AML-193 (cell line): ENCODE measurements at regions not wholly inside any gene's neighbourhood (a gene's known extent, or its start where the extent isn't known, plus 50 kb on each side); places are given as distances from the start of the nearest gene placed in this dataset.

Experiments used
- DNase-seq, 2 experiments: peaks; one replicate each; lab custom pipeline; 2025; lab: John Stamatoyannopoulos, UW

DNA sequence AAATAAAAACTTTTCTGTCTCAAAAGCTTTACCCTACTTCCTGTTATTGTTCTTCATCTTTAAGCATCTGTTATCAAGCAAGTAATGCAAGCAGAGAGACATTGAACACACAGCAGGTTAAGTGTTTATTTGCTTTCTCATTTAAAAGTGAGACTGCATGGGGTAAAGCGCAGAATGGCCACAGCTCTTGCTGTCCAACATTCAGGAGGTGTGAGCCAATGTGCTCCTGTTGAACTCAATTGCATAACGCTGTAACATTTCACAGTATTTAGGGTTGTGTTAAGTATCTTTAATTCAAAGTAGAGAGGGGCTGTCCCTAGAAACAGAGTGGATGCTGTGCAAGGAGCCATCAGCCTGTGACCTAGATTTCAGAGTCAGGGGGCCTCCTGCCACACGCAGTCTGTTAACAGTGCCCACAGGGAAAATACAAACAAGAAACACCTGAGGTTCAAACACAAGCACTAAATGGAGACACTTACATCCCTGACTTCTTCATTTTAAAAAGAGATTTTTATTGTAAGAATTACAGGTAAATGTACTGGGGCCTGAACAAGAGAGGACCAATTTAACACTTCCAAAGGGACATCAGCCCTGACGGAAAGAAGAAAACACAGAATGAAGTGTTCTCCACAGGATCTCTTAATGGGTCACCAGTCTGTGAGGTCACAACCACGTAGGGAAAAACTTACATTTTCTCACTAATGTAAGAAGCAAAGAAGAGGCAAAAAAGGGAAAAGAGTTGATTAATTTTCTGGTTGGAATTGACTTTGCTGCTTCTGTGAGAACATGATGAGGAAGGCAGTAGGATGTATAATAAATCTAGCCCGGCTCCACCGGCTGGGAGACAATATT is 815.1 kb downstream of the VGLL3 start:
- no peak for DNase-seq

GRCh38 chr3:86175051-86175536 is 815.9 kb downstream of the VGLL3 start:
- DNase-seq = no peak

DNA sequence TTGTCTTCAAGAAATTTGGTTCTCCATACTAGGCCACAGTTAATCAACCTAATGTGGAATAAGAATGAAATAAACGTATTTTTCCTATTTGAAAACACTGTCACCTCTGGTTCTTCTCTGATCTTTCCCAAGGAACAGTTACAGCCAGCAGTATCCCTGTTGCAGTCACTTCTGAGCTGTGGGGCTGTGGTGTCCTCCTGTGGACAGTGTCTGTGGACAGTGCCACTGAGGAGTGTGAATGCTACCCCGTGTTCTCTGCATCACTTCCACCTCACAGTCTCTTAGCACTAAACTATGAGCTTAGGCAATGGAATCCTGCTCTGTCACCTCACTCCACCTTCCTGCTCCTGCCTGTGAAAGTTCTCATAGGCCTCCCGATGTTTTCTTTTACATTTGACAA is 817.5 kb downstream of the VGLL3 start:
- no peak for DNase-seq

DNA sequence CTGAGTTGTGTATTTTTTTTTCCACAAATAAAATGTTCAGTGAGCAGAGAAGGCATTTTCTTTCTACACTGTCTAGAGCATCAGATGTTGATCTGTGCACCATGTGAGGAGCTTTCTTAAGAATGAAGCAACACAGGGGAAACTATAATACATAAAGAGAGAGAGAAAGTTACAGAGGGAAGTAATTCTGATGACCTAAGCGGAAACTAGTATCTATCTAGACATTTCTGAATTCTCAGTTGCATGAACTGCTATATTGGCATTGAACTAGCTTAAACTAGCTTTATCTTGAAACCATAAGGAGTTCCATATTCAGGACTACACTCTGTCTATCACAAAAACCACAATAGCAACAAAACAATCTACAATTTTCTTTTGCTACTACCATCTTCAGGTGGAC is 822.4 kb downstream of the VGLL3 start:
- no peak for DNase-seq

DNA sequence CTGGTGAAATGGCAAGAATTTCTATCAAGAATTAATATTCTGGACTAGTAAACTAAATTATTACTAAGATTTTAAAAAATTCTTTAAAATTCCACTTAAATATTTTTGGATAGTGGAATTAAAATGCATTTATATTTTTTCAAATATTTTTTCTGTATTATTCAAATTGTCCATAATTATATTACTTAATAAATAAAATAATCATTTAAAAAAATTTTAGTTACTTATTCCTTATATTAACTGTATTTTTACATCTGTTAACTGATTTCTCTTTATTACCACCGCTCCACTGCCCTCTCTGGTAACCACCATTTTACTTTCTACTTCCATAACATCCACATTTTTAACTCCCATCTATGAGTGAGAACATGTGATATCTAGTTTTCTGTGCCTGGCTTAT is 828.4 kb downstream of the VGLL3 start:
- DNase-seq = no peak

DNA sequence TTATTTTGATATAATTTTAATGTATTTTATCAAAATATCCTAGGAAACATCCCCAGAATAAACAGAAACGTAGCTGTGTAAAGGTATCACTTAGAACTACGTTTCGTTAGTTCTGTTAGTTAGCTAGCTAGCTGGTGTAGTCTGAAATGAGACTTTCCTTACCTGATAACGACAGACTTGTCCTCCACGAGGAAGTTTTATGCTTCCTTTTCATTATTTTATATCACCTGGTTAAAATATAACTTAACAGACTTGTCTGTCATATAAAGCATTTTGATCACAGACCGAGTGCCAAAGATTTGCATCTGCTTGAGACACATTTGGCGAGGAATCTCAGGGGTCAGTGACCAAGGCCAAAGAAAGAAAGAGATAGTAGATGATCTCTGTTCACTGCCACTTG is 829.5 kb downstream of the VGLL3 start:
- no peak for DNase-seq

DNA sequence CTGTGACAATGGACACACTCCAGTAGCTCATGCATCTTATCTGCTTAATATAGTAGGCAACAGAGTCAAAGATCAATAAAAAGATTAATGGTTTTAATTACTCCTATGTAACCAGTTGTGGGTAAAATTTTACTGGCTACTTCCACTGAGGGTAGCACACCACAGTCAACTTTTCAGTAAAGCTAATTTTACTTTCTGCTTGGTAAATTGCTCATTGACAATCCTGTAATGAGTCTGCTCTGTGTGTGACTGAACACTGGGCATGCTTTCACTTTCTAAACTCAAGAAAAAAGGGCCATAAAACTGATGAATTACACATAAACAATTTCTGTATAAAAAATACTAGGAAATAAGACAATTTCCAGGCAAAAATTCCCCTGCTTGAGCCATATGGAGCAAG is 838.3 kb downstream of the VGLL3 start:
- no peak for DNase-seq

DNA sequence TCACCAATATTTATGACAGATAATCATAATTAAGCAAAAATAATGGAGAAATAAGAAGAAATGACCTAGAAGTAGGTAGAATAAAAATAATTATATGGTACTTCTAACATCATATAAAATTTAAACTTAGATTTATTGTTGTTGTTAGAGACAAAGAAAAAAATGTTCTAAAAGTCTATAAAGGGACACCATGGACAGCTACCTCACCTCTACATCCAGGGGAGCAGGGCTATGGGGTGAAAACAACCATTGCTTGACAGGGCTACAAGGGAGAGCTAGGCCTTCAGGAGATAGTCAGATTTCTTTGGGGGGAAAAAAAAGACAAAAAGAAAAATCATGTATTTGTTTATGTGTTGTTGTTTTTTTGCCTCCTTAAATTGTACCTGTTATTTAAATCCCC is 841.9 kb downstream of the VGLL3 start:
- no peak for DNase-seq

DNA sequence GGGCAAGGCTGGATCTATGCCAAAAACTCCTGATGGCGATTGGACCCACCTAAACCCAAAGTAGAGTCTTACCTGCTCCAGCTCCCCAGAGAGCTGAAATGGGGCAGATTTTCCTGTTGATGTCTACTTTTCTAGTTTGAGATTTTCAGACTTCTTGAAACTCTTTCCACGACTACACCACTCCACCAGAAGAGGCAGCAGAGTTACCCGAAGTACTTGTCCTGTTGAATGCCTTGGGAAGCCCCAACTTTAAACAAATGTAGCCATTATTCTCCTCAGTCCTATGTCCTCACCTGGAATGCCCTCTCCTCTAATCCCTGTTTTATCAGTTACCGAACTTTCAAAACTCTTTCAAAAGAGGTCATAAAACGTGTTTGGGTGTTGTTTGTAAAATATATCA is 843.8 kb downstream of the VGLL3 start:
- no peak for DNase-seq

DNA sequence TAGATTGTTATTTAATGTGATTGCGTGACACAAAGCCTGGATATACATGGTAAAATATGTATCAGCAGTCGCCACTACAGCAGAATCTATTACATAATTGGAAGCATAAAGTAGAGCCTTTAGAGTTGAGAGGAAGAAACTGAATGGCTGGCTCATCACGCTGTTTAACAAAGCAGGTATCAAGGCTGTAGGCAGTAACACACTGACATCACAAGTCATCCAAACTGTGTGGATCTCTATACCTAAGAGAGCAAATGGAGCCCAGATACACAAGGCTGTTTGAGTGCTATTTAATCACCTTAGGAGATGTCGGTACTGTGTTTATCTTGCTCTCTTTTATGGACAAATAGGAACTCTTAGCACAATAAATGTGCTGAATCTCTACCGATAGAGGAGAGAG is 864.4 kb downstream of the VGLL3 start:
- DNase-seq = no peak
